ENCODE measurements at regions not wholly inside any gene's neighbourhood (a gene's known extent, or its start where the extent isn't known, plus 50 kb on each side); places are given as distances from the start of the nearest gene placed in this dataset.

DNA sequence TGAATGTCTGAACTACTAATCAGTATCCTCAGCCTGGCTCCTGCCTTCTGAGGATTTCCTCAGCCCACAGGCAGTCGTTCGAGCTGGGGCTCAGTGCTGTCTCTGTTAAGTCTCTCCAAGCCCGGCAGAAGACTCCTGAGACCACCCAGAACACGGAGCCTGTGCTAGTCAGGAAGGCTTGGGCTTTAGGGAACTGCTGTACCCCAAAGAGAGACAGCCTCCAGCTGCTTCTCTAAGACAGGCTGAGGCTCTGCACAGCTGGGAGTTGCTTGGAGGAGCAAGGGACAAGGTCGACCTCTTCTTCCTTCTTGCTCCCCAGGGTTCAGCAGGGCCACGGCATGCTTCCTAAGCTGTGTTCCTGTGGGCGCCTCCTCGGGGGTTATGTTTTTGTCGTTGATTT lies 283.4 kb upstream of the MYT1L start:
- TF ChIP-seq, protein P1, sequence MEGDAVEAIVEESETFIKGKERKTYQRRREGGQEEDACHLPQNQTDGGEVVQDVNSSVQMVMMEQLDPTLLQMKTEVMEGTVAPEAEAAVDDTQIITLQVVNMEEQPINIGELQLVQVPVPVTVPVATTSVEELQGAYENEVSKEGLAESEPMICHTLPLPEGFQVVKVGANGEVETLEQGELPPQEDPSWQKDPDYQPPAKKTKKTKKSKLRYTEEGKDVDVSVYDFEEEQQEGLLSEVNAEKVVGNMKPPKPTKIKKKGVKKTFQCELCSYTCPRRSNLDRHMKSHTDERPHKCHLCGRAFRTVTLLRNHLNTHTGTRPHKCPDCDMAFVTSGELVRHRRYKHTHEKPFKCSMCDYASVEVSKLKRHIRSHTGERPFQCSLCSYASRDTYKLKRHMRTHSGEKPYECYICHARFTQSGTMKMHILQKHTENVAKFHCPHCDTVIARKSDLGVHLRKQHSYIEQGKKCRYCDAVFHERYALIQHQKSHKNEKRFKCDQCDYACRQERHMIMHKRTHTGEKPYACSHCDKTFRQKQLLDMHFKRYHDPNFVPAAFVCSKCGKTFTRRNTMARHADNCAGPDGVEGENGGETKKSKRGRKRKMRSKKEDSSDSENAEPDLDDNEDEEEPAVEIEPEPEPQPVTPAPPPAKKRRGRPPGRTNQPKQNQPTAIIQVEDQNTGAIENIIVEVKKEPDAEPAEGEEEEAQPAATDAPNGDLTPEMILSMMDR (IDR thresholded peaks at IDR 0.05; ENCODE audit: low read length): no peak
- no peak for TF ChIP-seq EZH2 (IDR thresholded peaks at IDR 0.05; ENCODE audit: borderline replicate concordance, low read length)
